ENCODE measurements at regions not wholly inside any gene's neighbourhood (a gene's known extent, or its start where the extent isn't known, plus 50 kb on each side); places are given as distances from the start of the nearest gene placed in this dataset.

DNA sequence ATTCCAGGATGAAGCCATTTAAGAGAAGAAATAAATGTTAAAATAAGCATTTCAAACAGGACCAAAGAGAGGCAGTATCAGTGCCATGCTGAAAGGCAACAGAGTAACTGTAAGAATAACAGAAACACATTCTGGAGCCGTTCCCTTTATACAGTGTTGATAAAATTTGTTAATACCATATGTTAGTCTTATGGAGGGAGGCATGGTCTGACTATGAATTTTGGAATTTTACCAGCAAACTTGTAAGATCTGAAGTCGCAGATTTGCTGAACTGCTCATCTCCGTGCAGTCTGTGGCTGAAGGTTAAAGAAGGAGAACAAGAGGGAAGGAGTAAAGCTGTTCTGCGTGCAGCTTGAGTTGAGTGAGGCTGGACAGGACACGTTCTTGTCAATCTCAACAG is 508.4 kb downstream of the NFIB start:
- no peak for TF ChIP-seq CTCF (conservative IDR thresholded peaks at IDR 0.05)
- Histone ChIP-seq H3K9ac (ENCODE audit: extremely low read depth, insufficient read length, low read length) (no peak overlapping the region), H3K14ac (ENCODE audit: insufficient read depth, low read length) (no peak overlapping the region), H3K79me2 (ENCODE audit: insufficient read depth, low read length) (no peaks in the 10 kb centered on the region), H3K56ac (ENCODE audit: insufficient read length, low read depth, low read length) (no peak overlapping the region), H3K4me1 (ENCODE audit: insufficient read depth, low read length) (no peaks in the 10 kb centered on the region), H3T11ph (ENCODE audit: low read length) (no peak overlapping the region), H3K18ac (ENCODE audit: insufficient read length, low read depth, low read length) (no peak overlapping the region), H3K4me2 (ENCODE audit: insufficient read depth, insufficient read length, low read length) (no peak overlapping the region), H2AK5ac (ENCODE audit: insufficient read length, low read length) (no peak overlapping the region), H3K27ac (ENCODE audit: insufficient read length, low read depth, low read length) (no peak overlapping the region), H2BK12ac (ENCODE audit: insufficient read length, low read depth, low read length) (no peak overlapping the region), H4K91ac (ENCODE audit: insufficient read length, low read depth, low read length) (no peak overlapping the region), H2BK120ac (ENCODE audit: low read depth, low read length, poor library complexity, severe bottlenecking) (no peak overlapping the region), H4K5ac (ENCODE audit: insufficient read length, low read depth, low read length) (no peak overlapping the region), H3K23ac (ENCODE audit: insufficient read length, low read depth, low read length) (no peak overlapping the region), H2AFZ (ENCODE audit: low read length) (no peak overlapping the region), H2BK5ac (ENCODE audit: insufficient read length, low read length) (no peak overlapping the region), H3K79me1 (ENCODE audit: insufficient read depth, low read depth, low read length, poor library complexity, severe bottlenecking) (no peaks in the 10 kb centered on the region), H4K8ac (replicated peaks; ENCODE audit: insufficient read length, low read depth, low read length) (no peak overlapping the region), H3K27me3 (ENCODE audit: insufficient read depth, low read length) (no peaks in the 10 kb centered on the region; the same call in 1 of the 2 replicates), H2BK15ac (ENCODE audit: low read depth, low read length) (no peak overlapping the region), H3K23me2 (ENCODE audit: insufficient read length, low read depth, low read length, poor library complexity, severe bottlenecking) (no peaks in the 10 kb centered on the region), H3K9me3 (ENCODE audit: control insufficient read depth, low read depth, low read length) (no peaks in the 10 kb centered on the region), H4K20me1 (ENCODE audit: control insufficient read depth, insufficient read depth, insufficient read length) (no peaks in the 10 kb centered on the region), H3K4ac (ENCODE audit: low read depth, low read length) (no peak overlapping the region), H2BK20ac (ENCODE audit: low read depth, low read length, poor library complexity, severe bottlenecking) (no peak overlapping the region)
- no peaks in the 10 kb centered on the region for H3K36me3 Mint-ChIP-seq (ENCODE audit: insufficient read depth in 1 of 3, low read depth in 3 of 3)
- no peaks in the 10 kb centered on the region for H3K9me3 Mint-ChIP-seq
- no peaks in the 10 kb centered on the region for H3K4me1 Mint-ChIP-seq
- H3K4me3 Mint-ChIP-seq, result no peak overlapping the region
- no peak for DNase-seq
- WGBS (ENCODE audit: extremely low coverage, insufficient read length, low lambda C conversion rate), result no CpG with 5 or more reads among the region's 5 CpGs
- H3K27ac Mint-ChIP-seq, result no peak overlapping the region
- H3K27me3 Mint-ChIP-seq (ENCODE audit: low read depth), result no peaks in the 10 kb centered on the region
